GM12878 (cell line): ENCODE measurements at regions not wholly inside any gene's neighbourhood (a gene's known extent, or its start where the extent isn't known, plus 50 kb on each side); places are given as distances from the start of the nearest gene placed in this dataset.
A peak's percentile ranks its signal among the peaks of the same experiment; 100 is the strongest.

Experiments
- ATAC-seq: fragments of 200-7000 bp; cut with Tn5 transposase; 3 replicates; pipeline ENCODE4 v1.9.1; 2020; ENCODE audit warnings: mild to moderate bottlenecking, moderate library complexity
- BruUV-seq: library from RNA; stranded (reverse); fragments of 400-500 nt; replicated peaks from 2 replicates; lab custom pipeline; 2021; lab: Mats Ljungman, UMichigan
- CTCF ChIA-PET: fragments of 300-600 bp; sonication (Branson Sonifier 250); formaldehyde crosslinking; extraction: SDS; loops from one replicate; lab custom pipeline; 2021; ENCODE audit warnings: inconsistent platforms; lab: Yijun Ruan, JAX
- POLR2A ChIA-PET: fragments of 350-600 bp; formaldehyde crosslinking; extraction: SDS; loops from one replicate; lab custom pipeline; 2021; ENCODE audit warnings: inconsistent platforms; lab: Charles Lee
- RAD21 ChIA-PET: fragments of 300-600 bp; sonication (Branson Sonifier 250); formaldehyde crosslinking; loops from one replicate; lab custom pipeline; 2023; ENCODE audit warnings: antibody characterized with exemption; ENCODE audit not compliant: unreplicated experiment; lab: Charles Lee
- SMC1A ChIA-PET: fragments of 300-600 bp; sonication (Branson Sonifier 250); formaldehyde crosslinking; loops from one replicate; lab custom pipeline; 2023; ENCODE audit not compliant: unreplicated experiment, uncharacterized antibody; lab: Charles Lee
- DNase-seq: peaks from one replicate; pipeline ENCODE4 v3.0.0-alpha.2; 2011; ENCODE audit warnings: low read depth, low spot score
- FAIRE-seq: peaks from 3 replicates; lab custom pipeline; 2011; peaks lifted over from hg19 to GRCh38; lab: Jason Lieb, UNC
- H2AFZ ChIP-seq: 2 replicates; pipeline ENCODE4 v1.6.0; 2011; ENCODE audit warnings: low read depth, low read length, control low read depth; ENCODE audit not compliant: control insufficient read depth
- H3K27ac ChIP-seq: 2 replicates; pipeline ENCODE4 v1.5.1; 2011; ENCODE audit warnings: control low read depth; ENCODE audit not compliant: control insufficient read depth, insufficient read depth
- H3K27me3 ChIP-seq, 2 experiments: replicated peaks in 1 of 2; 2 replicates each; pipeline versions ENCODE4 v1.6.0 to v1.6.1; 2011; ENCODE audit warnings: low read length in 1 of 2; ENCODE audit not compliant: control insufficient read depth in 2 of 2, insufficient read depth in 2 of 2
- H3K36me3 ChIP-seq, 2 experiments: 2 replicates each; pipeline ENCODE4 v1.5.1; 2011; ENCODE audit warnings: low read length in 1 of 2; ENCODE audit not compliant: control insufficient read depth in 2 of 2, insufficient read depth in 2 of 2
- H3K4me1 ChIP-seq: 2 replicates; pipeline ENCODE4 v1.6.1; 2011; ENCODE audit warnings: mild to moderate bottlenecking, low read length, moderate library complexity, mixed read lengths; ENCODE audit not compliant: control insufficient read depth, insufficient read depth
- H3K4me2 ChIP-seq: 2 replicates; pipeline ENCODE4 v1.6.0; 2011; ENCODE audit warnings: control low read depth; ENCODE audit not compliant: control insufficient read depth, insufficient read depth
- H3K4me3 ChIP-seq: fragments of 200-600 bp; sonication (generic); 2 replicates; pipeline ENCODE4 v1.5.1; 2016
- H3K79me2 ChIP-seq: 2 replicates; pipeline ENCODE4 v1.6.0; 2011; ENCODE audit warnings: low read length; ENCODE audit not compliant: control insufficient read depth, insufficient read depth
- H3K9ac ChIP-seq: 2 replicates; pipeline ENCODE4 v1.8.0; 2011; ENCODE audit warnings: low read length, control low read depth, mixed read lengths; ENCODE audit not compliant: control insufficient read depth, insufficient read depth
- H3K9me3 ChIP-seq: replicated peaks from 3 replicates; pipeline ENCODE4 v1.5.1; 2011; ENCODE audit warnings: mild to moderate bottlenecking, low read length; ENCODE audit not compliant: control insufficient read depth, insufficient read depth
- H4K20me1 ChIP-seq: 2 replicates; pipeline ENCODE4 v1.6.0; 2011; ENCODE audit not compliant: control insufficient read depth, insufficient read depth
- ATF2 ChIP-seq: IDR thresholded peaks from 2 replicates; pipeline ENCODE4 v1.6.1; 2012; ENCODE audit warnings: low read length, inconsistent platforms
- BCLAF1 ChIP-seq: fragments of 450-650 bp; IDR thresholded peaks from 2 replicates; pipeline ENCODE4 v1.6.1; 2017; ENCODE audit warnings: antibody characterized with exemption, mild to moderate bottlenecking, moderate library complexity
- BRCA1 ChIP-seq: IDR thresholded peaks from 2 replicates; pipeline ENCODE4 v1.6.1; 2011; ENCODE audit warnings: low read depth, low read length, improper control_type of control experiment
- CREM ChIP-seq: IDR thresholded peaks from 2 replicates; pipeline ENCODE4 v1.6.1; 2014; ENCODE audit warnings: antibody characterized with exemption, low read depth
- HDGF ChIP-seq: fragments of 450-650 bp; IDR thresholded peaks from 2 replicates; pipeline ENCODE4 v1.6.1; 2016; ENCODE audit warnings: antibody characterized with exemption
- IKZF1 ChIP-seq: fragments of 450-650 bp; conservative IDR thresholded peaks from 2 replicates; pipeline ENCODE4 v1.6.1; 2017; ENCODE audit warnings: antibody characterized with exemption, mild to moderate bottlenecking
- LARP7 ChIP-seq: fragments of 450-650 bp; IDR thresholded peaks from 2 replicates; pipeline ENCODE4 v1.6.1; 2017; ENCODE audit warnings: mild to moderate bottlenecking
- NBN ChIP-seq: fragments of 450-650 bp; IDR thresholded peaks from 2 replicates; pipeline ENCODE4 v1.6.1; 2016
- NR2C1 ChIP-seq: fragments of 450-650 bp; IDR thresholded peaks from 2 replicates; pipeline ENCODE4 v1.6.1; 2017; ENCODE audit warnings: antibody characterized with exemption, mild to moderate bottlenecking, moderate library complexity
- NR2C2 ChIP-seq: IDR thresholded peaks from 2 replicates; pipeline ENCODE4 v1.6.1; 2011; ENCODE audit warnings: borderline replicate concordance, low read depth; ENCODE audit not compliant: control insufficient read depth, insufficient read length
- NRF1 ChIP-seq: conservative IDR thresholded peaks from 2 replicates; pipeline ENCODE4 v1.6.1; 2011; ENCODE audit warnings: mild to moderate bottlenecking, low read depth, low read length, improper control_type of control experiment
- RELA ChIP-seq: fragments of 450-650 bp; IDR thresholded peaks from 2 replicates; pipeline ENCODE4 v1.8.0; 2014; ENCODE audit warnings: borderline replicate concordance; ENCODE audit not compliant: partially characterized antibody
- SMARCA5 ChIP-seq: fragments of 450-650 bp; IDR thresholded peaks from 2 replicates; pipeline ENCODE4 v1.6.1; 2017; ENCODE audit warnings: mild to moderate bottlenecking
- SREBF2 ChIP-seq: IDR thresholded peaks from 2 replicates; pipeline ENCODE4 v1.6.1; 2012; ENCODE audit warnings: mild to moderate bottlenecking, low read length
- TCF12 ChIP-seq: IDR thresholded peaks from 2 replicates; pipeline ENCODE4 v1.6.1; 2011; ENCODE audit warnings: low read depth, mild to moderate bottlenecking, low read length
- TCF7 ChIP-seq: IDR thresholded peaks from 2 replicates; pipeline ENCODE4 v1.6.1; 2014; ENCODE audit warnings: antibody characterized with exemption, borderline replicate concordance
- ZNF217 ChIP-seq: fragments of 450-650 bp; IDR thresholded peaks from 2 replicates; pipeline ENCODE4 v1.6.1; 2017; ENCODE audit warnings: antibody characterized with exemption, mild to moderate bottlenecking
- WGBS: methylation state at CpG from one replicate; pipeline ENCODE4 v1.1.6; 2016; ENCODE audit warnings: low lambda C conversion rate; ENCODE audit not compliant: insufficient replicate concordance, insufficient coverage; ENCODE audit errors: missing lambda C conversion rate; 5-methylcytosine and 5-hydroxymethylcytosine counted together
- in situ Hi-C: fragments of 300-500 bp; cut with MboI; formaldehyde crosslinking; loops from 9 replicates; pipeline ENCODE4 v1.14.3; 2018; ENCODE audit warnings: mixed read lengths
- intact Hi-C: fragments of 100-400 bp; cut with micrococcal nuclease; formaldehyde crosslinking; loops from one replicate; pipeline ENCODE4 v1.14.2; 2022; ENCODE audit not compliant: unreplicated experiment

- no peaks in the 10 kb centered on the region for H3K36me3 ChIP-seq
- ChIA-PET RAD21 (no interaction called here), CTCF (interaction anchor here (1.0 kb wide), 1 partner anchor 14 kb away, joined by 5 read pairs; no protein-coding TSS in a partner anchor), SMC1A (interaction anchor here (1.7 kb wide), 1 partner anchor 14 kb away, joined by 4 read pairs; no protein-coding TSS in a partner anchor), POLR2A (no interaction called here)
- H3K27ac ChIP-seq = no peak overlapping the region
- BruUV-seq = no TSS peak
- in situ Hi-C loops = no loop called here
- TF ChIP-seq LARP7 (no peak), NBN (no peak), TCF7 (no peak), SREBF2 (no peak), TCF12 (no peak), NR2C2 (no peak), NR2C1 (no peak), SMARCA5 (no peak)
- H3K9me3 ChIP-seq = peaks cover 5% of the 10 kb centered on the region; the same call in 1 of the 3 replicates
- no peak for ATAC-seq
- no peak overlapping the region for H3K4me3 ChIP-seq
- DNase-seq = no peak
- H3K4me2 ChIP-seq = no peak overlapping the region
- no peak overlapping the region for H3K9ac ChIP-seq
- no peak for FAIRE-seq
- intact Hi-C loops = no loop called here
- WGBS = 7% methylated on average over 1 of the region's 1 CpG
- no peaks in the 10 kb centered on the region for H3K27me3 ChIP-seq
- no peaks in the 10 kb centered on the region for H4K20me1 ChIP-seq
- H3K4me1 ChIP-seq = no peaks in the 10 kb centered on the region
- H3K79me2 ChIP-seq = no peaks in the 10 kb centered on the region
- H2AFZ ChIP-seq = no peak overlapping the region
Observed at GRCh38 chr14:45786266-45786665, 533.3 kb upstream of the MIS18BP1 start.

GRCh38 chr14:45785240-45785639 lies 532.2 kb upstream of the MIS18BP1 start:
- H3K9ac ChIP-seq = no peak overlapping the region
- ATAC-seq (no peak), FAIRE-seq (peak; percentile 68), DNase-seq (no peak)
- no peaks in the 10 kb centered on the region for H3K27me3 ChIP-seq
- ChIA-PET POLR2A (no interaction called here), RAD21 (no interaction called here), CTCF (interaction anchor here (0.6 kb wide), 1 partner anchor 13 kb away, joined by 3 read pairs; no protein-coding TSS in a partner anchor), SMC1A (no interaction called here)
- no peak overlapping the region for H2AFZ ChIP-seq
- 80% methylated on average over 1 of the region's 1 CpG for WGBS
- in situ Hi-C loops (no loop called here), intact Hi-C loops (no loop called here)
- H3K4me2 ChIP-seq = no peak overlapping the region
- BruUV-seq = no TSS peak
- no peak overlapping the region for H3K27ac ChIP-seq
- H3K9me3 ChIP-seq = peaks cover 5% of the 10 kb centered on the region; the same call in 1 of the 3 replicates
- H3K4me1 ChIP-seq = no peaks in the 10 kb centered on the region
- no peaks in the 10 kb centered on the region for H4K20me1 ChIP-seq
- H3K36me3 ChIP-seq = no peaks in the 10 kb centered on the region
- no peak overlapping the region for H3K4me3 ChIP-seq
- H3K79me2 ChIP-seq = no peaks in the 10 kb centered on the region
- TF ChIP-seq HDGF = no peak
- TF ChIP-seq BRCA1 = no peak
- no peak for TF ChIP-seq NRF1
- TF ChIP-seq RELA = no peak
- TF ChIP-seq ATF2 = no peak
- TF ChIP-seq ZNF217 = no peak
- TF ChIP-seq IKZF1 = no peak
- TF ChIP-seq CREM = no peak
- TF ChIP-seq BCLAF1 = no peak
